Hypothalamus (tissue), 51 donors: ENCODE measurements at regions not wholly inside any gene's neighbourhood (a gene's known extent, or its start where the extent isn't known, plus 50 kb on each side); places are given as distances from the start of the nearest gene placed in this dataset.
A peak's percentile ranks its signal among the peaks of the same experiment; 100 is the strongest.
"Not testable (repeated sequence)": the region's sequence is repeated elsewhere in the genome, so short reads cannot be mapped to it uniquely, and the experiment has no call there.

Experiments
- DNase-seq, 51 donors: peaks; one replicate each; lab custom pipeline; 2025; lab: John Stamatoyannopoulos, UW

DNA sequence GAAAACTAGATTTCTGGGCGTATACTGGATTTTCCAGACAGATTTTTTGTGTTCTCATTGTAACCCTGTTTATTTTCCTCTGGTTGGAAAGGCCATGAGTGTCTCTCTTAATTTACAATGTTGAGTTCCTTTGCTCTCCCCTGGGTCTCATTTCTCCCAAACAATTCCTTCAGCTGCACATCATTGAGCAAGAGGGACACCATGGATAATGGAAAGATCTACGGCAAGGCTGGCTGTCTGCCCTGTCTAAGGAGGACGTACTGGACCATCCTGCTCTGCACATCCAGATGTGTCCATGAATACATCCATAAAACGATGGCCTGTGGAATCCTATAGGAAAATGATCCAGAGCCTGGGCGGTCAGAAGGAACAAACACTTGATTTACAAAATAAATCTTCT lies 258.1 kb upstream of the MCTP2 start:
- no peak for DNase-seq

DNA sequence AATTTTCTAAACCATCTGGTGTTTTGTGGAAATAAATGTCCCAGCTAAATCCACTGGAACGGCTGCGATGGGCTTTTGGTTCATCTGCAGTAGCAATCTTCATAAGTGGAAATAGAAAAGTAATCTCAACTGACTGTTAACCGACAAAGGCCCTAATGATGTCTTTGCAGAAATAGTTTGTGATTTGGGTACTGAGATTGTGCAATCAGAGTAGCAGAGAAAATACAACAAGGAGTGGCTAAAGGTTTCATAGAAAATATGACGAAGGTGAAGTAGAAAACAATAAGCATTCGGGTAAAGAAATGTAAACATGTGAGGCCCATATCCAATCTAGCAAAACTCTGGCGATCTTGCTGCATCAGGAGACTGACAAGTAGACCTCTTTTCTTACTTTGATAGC lies 262.6 kb upstream of the MCTP2 start:
- DNase-seq = no peak

DNA sequence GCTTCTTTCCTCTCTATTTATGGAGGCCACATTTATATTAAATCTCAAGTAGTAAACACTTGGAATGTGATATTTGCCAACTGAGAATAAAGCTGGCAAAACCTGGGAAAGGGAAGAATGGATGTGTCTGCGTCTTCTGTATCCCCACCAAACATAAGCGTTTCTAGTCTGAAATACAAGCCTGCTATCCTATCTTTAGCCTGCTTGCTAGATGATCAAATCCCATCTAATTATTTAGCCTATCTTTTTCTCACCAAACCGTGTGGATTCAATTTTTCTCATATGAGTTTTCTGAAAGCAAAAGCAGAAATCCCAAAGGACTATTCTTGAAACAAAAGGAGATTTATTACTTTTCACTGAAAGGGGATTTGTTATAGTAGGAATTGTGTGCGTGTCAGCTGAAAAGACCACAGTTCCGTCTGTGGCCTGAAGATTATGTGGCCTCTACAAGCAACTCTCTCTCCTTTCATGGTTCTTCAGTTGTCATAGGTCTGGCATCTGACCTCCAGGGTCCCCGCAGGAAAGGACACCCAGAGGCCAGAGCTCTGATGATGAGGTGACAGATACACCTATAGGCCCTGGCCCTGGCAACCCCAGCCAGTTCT lies 266.0 kb upstream of the MCTP2 start:
- DNase-seq = no peak

DNA sequence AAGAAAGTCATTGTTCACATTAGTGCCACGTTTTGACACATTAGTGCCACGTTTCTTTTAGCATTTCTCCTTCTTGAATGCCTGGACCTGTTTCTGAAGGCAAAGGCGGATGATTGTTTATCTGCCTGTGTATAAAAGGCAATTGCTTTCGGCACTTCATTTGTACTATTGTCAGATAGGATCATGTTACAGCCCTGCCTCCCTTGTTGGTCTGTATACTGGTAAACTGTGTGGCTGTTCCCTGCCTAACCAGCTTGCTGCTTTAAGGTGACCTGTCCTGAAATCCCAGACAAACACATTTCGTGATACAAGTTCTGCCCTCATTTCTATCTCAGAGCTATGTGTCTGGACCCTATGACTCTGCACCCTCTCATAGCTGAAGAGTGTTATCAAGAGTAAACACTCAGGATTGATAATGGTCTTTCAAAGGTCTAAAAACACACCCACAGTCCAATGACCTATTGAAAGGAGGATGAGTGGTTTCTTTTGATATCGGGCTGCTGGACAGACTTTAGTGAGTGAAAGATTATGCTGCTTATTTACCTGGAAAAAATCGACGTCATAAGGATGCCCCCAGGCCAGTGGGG lies 276.3 kb upstream of the MCTP2 start:
- no peak for DNase-seq

DNA sequence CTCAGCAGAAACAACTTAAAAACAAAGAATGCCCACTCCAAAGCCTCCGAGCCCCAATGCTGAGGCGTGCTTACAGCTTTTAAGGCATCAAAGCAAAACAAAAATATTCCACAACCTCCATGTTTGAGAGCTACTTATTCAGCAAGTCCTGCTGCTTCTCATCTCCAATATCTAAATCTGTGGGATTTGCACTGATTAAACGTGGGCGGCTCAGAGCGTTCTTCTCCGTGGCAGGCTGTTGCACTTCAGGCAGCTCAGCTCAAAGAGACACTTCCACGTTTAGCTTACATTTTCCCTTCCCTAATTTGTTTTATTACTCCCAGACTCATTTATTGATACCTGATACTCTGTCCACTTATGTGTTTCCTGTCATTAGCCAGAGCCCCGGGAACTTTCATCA lies 282.6 kb upstream of the MCTP2 start:
- DNase-seq = peak in 1 of 51 donors; percentile 1

DNA sequence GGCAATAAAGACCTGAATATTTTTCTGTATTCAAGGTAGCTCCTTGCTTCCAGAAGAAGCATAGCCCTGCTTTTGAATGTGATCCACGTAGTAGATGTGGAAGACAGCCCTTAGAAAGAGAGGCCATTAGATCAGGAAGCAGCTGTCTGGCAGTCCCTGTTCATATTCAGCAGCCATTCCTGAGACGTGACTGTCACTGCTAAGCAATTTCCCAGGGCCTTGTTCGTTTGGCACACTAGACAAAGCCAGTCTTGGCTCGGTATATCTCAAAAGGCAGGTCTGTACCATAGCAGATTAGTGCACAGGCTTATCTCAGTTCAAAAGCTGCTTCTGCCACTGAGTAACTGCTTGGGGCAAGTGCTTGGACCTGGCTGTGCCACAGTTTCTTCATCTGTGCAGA lies 287.8 kb upstream of the MCTP2 start:
- DNase-seq = peak in 1 of 51 donors; percentile 13

DNA sequence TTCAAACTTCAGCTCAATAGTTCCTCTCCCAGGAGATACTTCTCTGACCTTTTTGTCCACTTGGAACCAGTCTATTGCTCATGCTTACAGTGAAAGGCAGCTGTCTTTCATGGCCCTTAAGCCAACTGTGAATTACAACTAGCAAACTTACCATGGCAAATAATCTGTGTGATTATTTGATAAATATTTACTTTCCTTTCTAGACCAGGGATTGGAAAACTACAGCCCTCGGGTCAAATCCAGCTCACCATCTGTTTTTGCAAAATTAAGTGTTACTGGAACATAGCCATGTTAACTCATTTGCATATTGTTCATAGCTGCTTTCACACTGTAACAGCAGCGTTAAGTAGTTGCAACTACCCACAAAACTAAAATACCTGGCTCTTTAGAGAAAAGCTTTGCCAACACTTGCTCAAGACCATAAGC lies 289.1 kb upstream of the MCTP2 start:
- DNase-seq = no peak

DNA sequence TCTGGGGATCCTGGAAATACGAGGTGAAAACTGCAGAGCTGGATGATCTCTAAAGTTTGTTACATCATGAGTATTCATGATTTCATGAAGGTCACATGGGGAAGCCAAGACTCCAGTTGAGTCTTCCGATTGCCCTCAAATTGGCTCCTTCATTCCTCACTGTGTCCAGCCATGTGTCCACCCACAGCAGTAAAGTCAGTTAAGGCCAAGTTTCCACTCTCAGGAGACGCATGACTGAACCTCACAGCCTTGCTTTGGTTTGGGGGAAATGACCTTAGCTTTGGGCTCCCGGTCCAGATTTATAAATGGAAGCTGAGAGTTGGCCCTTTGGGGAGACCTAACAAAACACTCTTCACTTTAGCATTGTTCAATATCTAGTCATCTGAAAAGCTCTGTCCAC lies 289.7 kb upstream of the MCTP2 start:
- DNase-seq = no peak

DNA sequence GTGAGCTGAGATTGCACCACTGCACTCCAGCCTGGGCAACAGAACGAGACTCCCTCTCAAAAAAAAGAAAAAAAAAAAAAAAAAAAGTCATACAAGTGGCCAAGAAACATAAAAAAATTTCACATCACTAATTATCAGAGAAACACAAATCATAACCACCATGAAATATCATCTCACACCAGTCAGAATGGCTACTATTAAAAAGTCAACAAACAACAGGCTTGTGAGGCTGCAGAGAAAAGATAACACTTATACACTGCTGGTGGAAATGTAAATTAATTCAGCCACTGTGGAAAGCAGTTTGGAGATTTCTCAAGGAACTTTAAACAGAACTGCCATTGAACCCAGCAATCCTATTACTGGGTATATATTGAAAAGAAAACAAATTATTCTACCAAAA lies 291.1 kb upstream of the MCTP2 start:
- DNase-seq = no peak

DNA sequence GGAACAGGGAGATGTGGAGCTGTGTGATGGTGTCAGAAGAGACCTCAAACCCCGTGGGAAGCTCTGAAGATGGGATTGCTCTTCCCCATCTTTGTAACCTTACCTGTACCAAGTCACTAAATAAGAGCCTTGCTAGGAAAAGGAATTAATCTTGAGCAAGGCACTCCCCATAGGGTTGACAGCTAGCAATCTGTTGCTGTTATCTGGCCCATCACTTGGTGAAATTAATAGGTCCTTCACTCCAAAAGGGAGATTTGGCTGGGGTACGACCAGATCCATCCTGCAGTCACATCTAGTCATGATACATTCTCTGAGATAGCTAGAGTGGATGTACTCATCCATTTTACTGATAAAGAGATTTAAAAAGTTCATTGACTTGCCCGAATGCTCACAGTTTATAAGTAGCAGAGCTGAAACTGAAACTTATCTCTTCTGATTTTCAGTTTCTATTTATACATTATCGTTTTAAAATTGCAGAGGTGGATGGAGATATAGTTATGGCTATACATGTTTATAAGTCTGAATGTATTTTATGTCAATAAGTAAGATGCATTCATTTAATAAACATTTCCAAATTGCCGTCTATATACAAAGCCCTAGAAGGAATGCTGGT lies 299.1 kb upstream of the MCTP2 start:
- DNase-seq = no peak

DNA sequence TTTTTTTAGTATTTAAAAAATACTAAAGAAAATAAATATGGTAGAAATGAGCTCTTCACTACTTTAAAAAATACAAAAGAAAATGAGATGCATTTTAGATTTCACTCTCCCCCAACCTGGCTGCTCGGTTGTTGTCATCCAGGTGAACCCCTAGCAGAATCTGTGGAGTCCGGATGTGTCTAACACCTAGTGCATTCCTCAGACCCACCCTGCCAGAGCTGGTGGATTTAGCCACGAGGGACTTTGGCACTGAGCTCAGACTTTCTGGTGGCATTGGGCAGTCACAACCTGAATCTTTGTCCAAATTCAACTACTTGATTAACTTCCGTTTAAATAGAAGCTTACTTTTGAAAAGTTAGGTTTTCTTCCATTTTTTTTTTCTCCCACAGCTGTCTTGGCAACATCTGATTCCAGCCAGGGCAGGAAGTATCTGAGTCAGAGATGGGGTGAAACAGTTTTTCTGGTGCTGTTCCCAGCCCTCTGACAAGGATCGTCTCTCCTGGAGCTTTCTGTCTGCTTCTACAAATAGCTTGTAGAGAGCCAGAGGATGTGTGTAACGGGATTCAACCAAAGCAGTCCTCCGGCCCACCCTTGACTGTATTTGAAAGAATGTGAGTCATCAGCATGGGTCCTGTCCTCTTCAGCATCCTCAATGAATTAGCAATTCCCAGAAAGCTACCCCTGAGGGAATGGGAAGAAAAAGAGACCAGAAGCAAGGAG lies 301.8 kb upstream of the MCTP2 start:
- peak in 8 of 51 donors; percentile 2 to 58 (median 30) for DNase-seq

DNA sequence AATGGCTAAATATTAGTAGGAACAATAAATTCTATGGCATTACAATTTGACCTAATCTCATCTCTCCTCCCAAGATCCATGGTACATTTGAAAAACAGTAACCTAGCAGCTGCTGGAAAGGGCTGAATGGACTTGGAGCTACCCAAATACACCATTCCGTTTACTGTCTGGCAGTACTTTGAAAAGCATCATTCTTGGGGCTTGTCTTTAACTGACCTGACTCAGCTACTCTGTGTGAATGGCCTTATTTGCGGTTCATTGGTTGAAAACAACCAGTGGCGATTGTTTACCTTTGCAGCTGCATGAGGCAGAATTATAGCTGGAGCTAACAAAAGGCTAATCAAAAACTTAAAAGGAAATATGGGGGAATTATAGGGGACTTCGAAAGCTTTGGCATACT lies 311.2 kb upstream of the MCTP2 start:
- no peak for DNase-seq

DNA sequence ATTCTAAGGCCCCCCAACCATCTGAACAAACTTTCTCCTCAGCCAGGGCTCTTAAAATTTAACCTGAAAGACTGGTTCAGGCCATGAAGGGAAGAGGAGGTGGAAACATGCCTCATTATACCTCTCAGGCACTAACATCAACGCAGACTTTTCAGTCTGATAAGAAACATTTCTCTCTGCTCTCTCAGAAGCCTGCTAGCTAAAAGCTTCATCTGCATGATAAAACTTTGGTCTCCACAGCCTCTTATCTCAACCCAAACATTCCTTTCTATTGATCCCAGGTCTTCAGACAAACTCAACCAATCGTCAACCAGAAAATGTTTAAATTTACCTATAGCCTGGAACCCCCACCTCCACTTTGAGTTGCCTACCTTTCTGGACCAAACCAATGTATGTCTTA lies 312.6 kb upstream of the MCTP2 start:
- DNase-seq = not testable (repeated sequence)

DNA sequence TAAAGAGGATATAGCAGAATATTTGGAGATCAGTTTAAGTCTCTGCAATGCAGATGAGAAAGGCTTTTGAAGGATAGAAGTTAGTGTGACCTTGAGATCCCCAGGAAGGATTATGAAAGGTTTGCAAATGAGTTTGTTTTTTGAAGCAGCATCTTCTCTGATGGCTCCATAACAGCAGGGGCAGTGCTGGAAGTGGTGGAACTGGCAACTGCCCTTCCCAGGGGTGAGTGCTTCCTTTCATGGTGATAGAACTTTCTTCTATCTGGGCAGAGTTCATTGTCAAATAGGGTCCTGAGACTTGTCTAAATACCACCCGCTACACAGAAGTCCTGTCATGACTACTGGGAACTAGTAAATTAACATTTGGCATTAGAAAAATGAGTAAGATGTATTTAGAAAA lies 314.2 kb upstream of the MCTP2 start:
- no peak for DNase-seq

DNA sequence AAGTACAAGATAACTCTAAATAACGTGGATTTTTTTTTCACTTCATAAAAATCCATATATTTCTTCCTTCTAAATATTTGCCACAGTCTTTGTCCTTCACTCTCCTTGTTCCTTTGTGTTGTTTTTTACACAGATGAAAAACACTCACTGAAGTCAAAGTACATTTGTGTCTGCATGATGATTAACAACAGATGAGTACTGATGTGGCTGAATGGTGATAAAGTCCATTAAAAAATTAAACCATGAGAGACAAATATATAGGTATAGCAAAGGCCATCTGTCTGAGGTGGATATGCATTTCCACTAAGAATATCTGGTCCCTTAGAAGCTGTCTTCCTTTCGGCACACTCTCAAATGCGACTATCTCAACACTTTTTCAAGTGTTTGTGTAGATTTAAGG lies 317.5 kb upstream of the MCTP2 start:
- DNase-seq = no peak

DNA sequence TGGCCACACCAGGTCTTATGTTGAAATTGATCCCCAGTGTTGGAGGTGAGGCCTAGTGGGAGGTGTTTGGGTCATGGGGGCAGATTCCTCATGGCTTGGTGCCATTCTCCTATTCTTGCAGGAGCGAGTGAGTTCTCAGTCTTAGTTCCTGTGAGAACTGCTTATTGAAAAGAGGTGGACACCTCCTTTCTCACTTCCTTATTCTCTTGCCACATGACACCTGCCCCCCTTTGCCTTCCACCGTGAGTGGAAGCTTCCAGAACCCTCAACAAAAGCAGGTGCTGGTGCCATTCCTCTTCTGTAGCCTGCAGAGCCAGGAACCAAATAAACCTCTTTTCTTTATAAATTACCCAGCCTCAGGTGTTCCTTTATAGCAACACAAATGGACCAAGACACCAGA lies 318.1 kb upstream of the MCTP2 start:
- no peak for DNase-seq

DNA sequence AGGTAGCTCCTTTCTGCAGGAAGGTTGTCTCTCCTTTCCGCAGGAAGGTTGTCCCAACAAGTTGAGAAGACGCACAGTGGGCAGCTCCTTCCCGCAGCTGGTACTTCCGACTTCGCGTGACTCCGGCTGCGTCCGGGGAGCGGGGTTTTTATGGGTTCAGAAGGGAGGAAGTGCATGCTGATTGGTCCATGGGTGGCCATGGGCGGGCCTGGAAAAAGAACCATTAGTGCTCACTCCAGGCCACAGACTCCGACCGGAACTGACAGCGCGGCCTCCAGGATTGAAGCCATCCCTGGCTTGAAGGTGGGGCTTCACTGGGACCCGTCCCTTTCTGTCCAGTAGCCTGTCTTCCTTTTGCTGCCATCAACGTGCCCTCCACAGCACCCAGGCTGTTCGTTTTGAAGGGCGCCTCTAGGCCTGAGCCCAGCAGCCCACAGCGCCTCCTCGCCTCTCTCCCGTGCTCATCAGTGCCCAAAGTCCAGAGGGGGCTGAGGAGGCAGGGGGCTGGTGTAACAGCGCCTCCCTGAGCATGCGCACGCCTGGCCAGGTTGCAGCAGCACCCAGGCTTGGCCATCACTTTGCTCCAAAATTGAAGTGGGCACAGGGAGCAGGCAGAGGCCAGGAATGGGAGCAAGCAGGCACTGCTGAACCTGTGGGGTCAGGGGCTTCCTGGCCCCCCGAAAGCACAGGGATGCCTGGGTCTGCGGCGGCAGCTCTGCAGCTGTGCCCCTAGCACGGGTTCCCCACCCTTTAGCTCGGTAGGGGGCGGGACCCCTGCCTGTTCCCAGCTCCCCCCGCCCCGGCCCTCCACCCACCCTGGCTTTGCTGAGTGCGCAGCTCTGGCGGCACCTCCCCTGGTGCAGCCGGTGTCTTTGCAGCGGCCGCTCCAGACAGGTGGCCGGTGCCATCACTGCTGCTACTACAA lies 330.6 kb upstream of the MCTP2 start:
- no peak for DNase-seq

DNA sequence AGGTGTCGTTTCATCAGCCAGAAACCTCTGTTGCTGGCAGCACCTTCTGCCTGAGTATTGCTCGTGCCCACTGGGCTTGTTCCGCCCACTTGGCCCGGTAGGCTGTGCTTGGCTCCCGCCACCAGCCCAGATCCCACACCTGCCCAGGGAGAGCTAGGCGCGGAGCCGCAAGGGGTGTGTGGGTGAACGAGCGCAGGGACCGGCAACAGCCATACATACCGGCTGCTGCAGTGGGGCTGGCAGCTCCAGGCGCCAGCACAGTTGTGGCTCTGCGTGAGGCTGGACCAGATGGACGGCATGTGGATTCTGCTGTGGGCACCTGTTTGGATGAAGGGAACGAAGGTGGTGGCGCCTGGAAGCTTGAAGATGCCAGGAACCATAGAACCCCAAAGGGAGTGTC lies 331.5 kb upstream of the MCTP2 start:
- DNase-seq = no peak

DNA sequence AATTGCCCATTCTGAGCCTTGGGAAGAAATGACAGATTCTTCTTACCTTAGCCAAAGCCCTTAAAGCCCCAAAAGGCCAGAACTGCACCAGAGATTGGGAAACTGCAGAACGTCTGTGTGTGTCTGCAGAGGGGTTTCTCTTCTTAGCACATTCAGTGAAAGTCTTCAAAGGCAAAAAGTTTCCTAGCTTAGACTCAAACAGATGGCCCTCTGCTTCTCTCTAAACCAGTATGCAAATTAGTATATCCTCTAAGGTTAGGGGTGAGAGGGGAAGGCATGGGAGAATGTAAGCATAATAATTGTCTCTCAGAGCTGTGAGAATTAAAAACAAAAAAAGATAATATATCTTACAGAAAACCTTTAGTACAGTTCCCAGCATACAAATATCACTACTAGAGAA lies 334.0 kb upstream of the MCTP2 start:
- no peak for DNase-seq

DNA sequence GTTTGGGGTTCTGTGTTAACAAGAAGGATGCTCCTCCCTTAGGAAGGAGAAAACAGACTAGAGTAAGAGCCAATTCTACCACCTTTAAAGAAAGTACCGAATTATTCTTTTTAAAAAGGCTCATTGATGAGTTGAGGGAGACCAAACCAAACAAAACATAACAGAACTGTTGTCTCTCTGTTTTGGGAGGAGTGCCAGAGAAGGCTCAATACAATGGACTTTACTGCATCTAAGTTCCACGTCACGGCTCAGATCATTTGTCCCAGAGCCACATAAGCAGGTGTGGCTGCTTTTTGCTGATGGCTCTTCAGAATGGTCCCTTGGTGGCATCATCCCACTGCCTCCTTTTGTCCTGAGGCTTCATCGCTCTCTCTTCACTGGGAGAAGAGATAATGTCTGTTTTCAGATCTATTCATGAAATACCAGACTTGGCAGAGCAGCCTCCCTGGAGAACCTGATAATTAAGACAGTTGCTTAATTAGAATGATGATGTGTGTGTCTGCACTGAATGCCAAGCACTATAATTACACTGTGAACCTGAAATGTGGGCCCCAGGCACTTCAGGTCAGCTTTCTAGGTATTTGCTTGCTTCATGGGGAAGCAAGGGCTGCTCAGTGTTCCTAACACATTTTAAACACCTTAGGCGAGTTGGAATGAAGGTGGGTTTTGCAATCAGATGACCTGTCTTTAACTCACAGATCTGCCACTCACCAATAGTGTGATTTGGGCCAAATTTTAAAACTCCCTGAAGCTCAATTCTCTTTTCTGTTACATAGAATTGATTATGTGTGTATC lies 335.2 kb upstream of the MCTP2 start:
- DNase-seq = peak in 6 of 51 donors; percentile 1 to 10 (median 2)
